Ascending aorta (tissue), 2 donors: ENCODE measurements at regions not wholly inside any gene's neighbourhood (a gene's known extent, or its start where the extent isn't known, plus 50 kb on each side); places are given as distances from the start of the nearest gene placed in this dataset.
"Not testable (repeated sequence)": the region's sequence is repeated elsewhere in the genome, so short reads cannot be mapped to it uniquely, and the experiment has no call there.

Experiments used
- DNase-seq, 2 donors: peaks; one replicate each; pipeline ENCODE4 v3.0.0-alpha.2; 2019; ENCODE audit warnings: low spot score in 2 of 2
- H3K27ac ChIP-seq, 2 donors: fragments of 200-600 bp; sonication (generic); one replicate each; pipeline ENCODE4 v1.5.1; 2016 to 2017; ENCODE audit warnings: mild to moderate bottlenecking in 1 of 2
- H3K27me3 ChIP-seq: fragments of 200-600 bp; sonication (generic); one replicate; pipeline ENCODE4 v1.5.1; 2017
- H3K36me3 ChIP-seq, 2 donors: fragments of 200-600 bp; sonication (generic); one replicate each; pipeline ENCODE4 v1.5.1; 2016
- H3K4me1 ChIP-seq, 2 donors: fragments of 200-600 bp; sonication (generic); one replicate each; pipeline ENCODE4 v1.5.1; 2016 to 2017; ENCODE audit warnings: mild to moderate bottlenecking in 1 of 2
- H3K4me3 ChIP-seq, 2 donors: fragments of 200-600 bp; sonication (generic); one replicate each; pipeline ENCODE4 v1.5.1; 2016 to 2017; ENCODE audit warnings: mild to moderate bottlenecking in 1 of 2
- H3K9me3 ChIP-seq, 2 donors: fragments of 200-600 bp; sonication (generic); one replicate each; pipeline ENCODE4 v1.5.1; 2016
- intact Hi-C: fragments of 100-400 bp; cut with DNase I; formaldehyde crosslinking; loops from one replicate; pipeline ENCODE4 v1.15.1; 2023
- TF ChIP-seq, protein P1 (sequence below), 3 experiments: fragments of 200-600 bp in 2 of 3; fragments of 450-650 bp in 1 of 3; sonication (generic) in 2 of 3; IDR thresholded peaks; one replicate each; pipeline ENCODE4 v1.5.1; 2016 to 2019; ENCODE audit warnings: antibody characterized with exemption in 3 of 3, mild to moderate bottlenecking in 1 of 3, moderate library complexity in 1 of 3

DNA sequence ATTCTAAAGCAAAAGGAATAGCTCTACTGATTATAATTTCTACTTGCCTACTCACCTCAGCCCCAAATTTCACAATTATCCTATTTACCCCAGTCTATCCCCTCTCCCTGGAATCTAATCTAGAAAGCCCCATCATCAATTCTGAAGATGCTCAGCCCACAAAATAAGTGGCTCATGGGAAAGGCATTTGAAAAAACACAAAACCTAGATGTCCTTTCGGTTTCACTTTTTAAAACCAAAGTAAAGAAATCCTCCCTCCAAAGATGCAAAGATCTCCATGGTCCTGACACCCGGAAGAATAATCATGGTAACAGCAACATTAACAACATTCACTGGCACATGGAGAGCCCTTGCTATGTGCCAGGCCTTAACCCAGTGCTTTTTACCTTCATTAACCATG, 224.8 kb downstream of the FGFR2 start:
- H3K9me3 ChIP-seq, result no peaks in the 10 kb centered on the region
- no peak for DNase-seq
- TF ChIP-seq, protein P1, sequence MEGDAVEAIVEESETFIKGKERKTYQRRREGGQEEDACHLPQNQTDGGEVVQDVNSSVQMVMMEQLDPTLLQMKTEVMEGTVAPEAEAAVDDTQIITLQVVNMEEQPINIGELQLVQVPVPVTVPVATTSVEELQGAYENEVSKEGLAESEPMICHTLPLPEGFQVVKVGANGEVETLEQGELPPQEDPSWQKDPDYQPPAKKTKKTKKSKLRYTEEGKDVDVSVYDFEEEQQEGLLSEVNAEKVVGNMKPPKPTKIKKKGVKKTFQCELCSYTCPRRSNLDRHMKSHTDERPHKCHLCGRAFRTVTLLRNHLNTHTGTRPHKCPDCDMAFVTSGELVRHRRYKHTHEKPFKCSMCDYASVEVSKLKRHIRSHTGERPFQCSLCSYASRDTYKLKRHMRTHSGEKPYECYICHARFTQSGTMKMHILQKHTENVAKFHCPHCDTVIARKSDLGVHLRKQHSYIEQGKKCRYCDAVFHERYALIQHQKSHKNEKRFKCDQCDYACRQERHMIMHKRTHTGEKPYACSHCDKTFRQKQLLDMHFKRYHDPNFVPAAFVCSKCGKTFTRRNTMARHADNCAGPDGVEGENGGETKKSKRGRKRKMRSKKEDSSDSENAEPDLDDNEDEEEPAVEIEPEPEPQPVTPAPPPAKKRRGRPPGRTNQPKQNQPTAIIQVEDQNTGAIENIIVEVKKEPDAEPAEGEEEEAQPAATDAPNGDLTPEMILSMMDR (IDR thresholded peaks at IDR 0.05), result no peak
- no peaks in the 10 kb centered on the region for H3K4me1 ChIP-seq
- H3K4me3 ChIP-seq, result no peak overlapping the region
- H3K27me3 ChIP-seq, result no peaks in the 10 kb centered on the region
- no peak overlapping the region for H3K27ac ChIP-seq
- H3K36me3 ChIP-seq, result no peaks in the 10 kb centered on the region
- intact Hi-C loops, result no loop called here

DNA sequence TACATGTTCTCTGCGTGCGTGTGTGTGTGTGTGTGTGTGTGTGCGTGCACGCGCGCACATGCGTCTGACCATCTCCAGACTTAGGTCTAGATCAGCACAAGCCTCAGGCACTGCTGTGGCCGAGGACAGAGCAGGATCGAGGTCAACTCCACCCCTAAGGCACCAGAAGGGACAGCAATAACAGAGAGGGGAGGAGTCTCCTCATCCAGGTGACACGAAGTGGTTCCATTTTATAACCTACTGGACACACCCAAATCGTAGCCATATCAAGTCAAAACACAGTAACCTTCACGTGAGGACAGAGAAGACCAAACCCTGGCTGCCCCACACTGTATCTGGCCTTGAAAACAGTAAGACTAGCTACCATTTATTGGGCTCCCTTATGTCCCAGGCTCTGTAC, 224.1 kb downstream of the FGFR2 start:
- H3K36me3 ChIP-seq, result no peaks in the 10 kb centered on the region
- H3K27me3 ChIP-seq, result no peaks in the 10 kb centered on the region
- DNase-seq, result no peak
- TF ChIP-seq, protein P1 (IDR thresholded peaks at IDR 0.05), result no peak
- H3K4me3 ChIP-seq, result no peak overlapping the region
- no peaks in the 10 kb centered on the region for H3K9me3 ChIP-seq
- H3K4me1 ChIP-seq, result no peaks in the 10 kb centered on the region
- no peak overlapping the region for H3K27ac ChIP-seq
- intact Hi-C loops, result no loop called here

DNA sequence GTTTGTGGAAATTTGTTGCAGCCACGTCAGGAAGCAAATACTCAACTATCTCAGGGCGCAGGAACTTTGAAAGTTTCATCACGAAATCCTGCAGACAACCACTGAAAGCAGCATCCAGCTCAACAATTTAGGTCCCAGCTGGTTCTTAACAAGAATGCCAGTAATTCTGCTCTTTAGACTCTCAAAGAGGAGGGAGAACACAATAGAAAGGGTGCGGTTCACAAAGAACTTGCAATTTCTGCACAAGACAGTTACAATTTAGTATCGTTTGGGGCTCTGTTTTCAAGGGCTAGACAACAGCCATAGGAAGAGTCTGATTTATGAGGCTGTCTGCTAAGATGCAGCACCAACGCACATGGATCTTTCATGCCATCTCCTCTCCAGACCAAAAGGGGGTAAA, 223.1 kb downstream of the FGFR2 start:
- TF ChIP-seq, protein P1 (IDR thresholded peaks at IDR 0.05), result no peak
- DNase-seq, result no peak
- H3K27ac ChIP-seq, result no peak overlapping the region
- no peak overlapping the region for H3K4me3 ChIP-seq
- no peaks in the 10 kb centered on the region for H3K4me1 ChIP-seq
- no peaks in the 10 kb centered on the region for H3K9me3 ChIP-seq
- no peaks in the 10 kb centered on the region for H3K36me3 ChIP-seq
- intact Hi-C loops, result no loop called here
- H3K27me3 ChIP-seq, result no peaks in the 10 kb centered on the region

DNA sequence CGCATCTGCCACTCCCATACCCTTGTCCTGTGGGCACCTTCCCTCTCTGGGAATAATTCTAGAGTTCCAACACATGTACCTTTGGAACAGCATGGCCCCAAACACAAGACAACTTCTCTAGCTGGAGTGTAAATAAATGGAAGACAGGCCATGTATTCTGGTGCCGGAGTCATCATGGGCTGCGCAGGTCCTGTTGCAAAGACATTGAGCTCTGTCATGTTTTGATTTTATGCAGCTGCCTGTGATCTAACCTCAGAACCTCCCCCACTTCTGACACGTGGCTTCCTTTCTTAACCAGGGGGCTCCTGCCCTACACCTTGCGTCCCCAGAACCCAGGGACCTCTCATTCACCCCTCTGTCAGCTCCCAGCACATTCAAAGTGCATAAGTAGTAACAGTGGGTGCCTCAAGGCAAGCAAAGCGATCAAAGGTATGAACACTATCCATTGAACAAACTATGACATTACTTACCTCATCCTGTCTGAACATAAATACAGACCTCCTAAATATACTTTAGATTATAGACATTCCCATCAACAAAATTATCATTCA, 219.9 kb downstream of the FGFR2 start:
- Histone ChIP-seq H3K4me3 (no peak overlapping the region), H3K27ac (no peak overlapping the region), H3K4me1 (no peaks in the 10 kb centered on the region), H3K9me3 (no peaks in the 10 kb centered on the region), H3K27me3 (no peaks in the 10 kb centered on the region), H3K36me3 (no peaks in the 10 kb centered on the region)
- TF ChIP-seq, protein P1 (IDR thresholded peaks at IDR 0.05), result no peak
- intact Hi-C loops, result no loop called here
- no peak for DNase-seq

DNA sequence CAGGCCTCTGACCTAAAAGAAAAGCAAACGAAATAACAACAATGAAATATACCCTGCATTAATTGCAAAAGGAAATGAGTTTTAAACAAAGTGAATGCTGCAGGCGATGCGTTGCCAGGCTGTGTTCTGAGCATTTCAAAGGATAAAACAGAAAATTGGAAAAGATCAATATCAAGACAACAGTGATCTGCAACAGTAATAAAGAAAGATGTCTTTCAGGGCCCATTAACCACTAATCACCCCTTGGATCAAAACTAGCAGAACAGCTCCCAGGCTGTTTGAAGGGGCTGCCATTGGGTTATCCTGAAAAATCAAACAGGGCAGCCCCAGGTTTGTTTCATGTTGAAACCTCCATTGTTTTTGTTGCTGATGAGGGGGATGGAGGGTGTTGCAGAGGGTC, 219.2 kb downstream of the FGFR2 start:
- TF ChIP-seq, protein P1 (IDR thresholded peaks at IDR 0.05), result no peak
- Histone ChIP-seq H3K9me3 (no peaks in the 10 kb centered on the region), H3K27ac (no peak overlapping the region), H3K27me3 (no peaks in the 10 kb centered on the region), H3K36me3 (no peaks in the 10 kb centered on the region), H3K4me3 (no peak overlapping the region), H3K4me1 (no peaks in the 10 kb centered on the region)
- no peak for DNase-seq
- intact Hi-C loops, result no loop called here

DNA sequence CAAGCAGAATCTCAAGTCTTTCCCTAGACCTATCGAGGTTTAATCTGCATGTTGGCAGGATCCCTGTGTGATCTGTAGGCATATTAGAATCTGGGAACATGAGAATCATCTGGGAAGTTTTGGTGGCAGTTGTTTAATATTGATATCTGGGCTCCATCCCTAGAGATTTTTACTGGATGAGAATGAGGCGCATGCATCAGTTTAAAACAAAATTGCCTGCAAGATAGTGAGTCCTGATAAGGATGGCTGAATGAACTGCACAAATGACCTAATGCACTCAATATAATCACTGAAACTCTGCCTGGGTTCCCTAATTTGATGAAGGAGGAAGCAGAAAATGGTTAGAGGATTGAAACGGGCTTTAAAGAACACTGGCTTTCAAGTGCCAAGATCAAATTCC, 218.0 kb downstream of the FGFR2 start:
- H3K27me3 ChIP-seq, result no peaks in the 10 kb centered on the region
- no peak overlapping the region for H3K4me3 ChIP-seq
- H3K27ac ChIP-seq, result no peak overlapping the region
- intact Hi-C loops, result no loop called here
- H3K36me3 ChIP-seq, result no peaks in the 10 kb centered on the region
- DNase-seq, result no peak
- TF ChIP-seq, protein P1 (IDR thresholded peaks at IDR 0.05), result no peak
- no peaks in the 10 kb centered on the region for H3K4me1 ChIP-seq
- H3K9me3 ChIP-seq, result no peaks in the 10 kb centered on the region

DNA sequence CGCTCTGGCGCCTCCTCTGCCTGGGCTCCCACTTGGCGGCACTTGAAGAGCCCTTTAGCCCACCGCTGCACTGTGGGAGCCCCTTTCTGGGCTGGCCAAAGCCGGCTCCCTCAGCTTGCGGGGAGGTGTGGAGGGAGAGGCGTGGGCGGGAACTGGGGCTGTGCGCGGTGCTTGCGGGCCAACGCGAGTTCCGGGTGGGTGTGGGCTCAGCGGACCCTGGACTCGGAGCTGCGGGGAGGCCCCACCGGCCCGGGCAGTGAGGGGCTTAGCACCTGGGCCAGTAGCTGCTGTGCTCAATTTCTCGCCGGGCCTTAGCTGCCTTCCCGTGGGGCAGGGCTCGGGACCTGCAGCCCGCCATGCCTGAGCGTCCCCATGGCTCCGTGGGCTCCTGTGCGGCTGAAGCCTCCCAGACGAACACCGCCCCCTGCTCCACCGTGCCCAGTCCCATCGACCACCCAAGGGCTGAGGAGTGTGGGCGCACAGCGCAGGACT, 216.2 kb downstream of the FGFR2 start:
- H3K9me3 ChIP-seq, H3K36me3 ChIP-seq, H3K4me1 ChIP-seq, DNase-seq, H3K27ac ChIP-seq, H3K27me3 ChIP-seq, intact Hi-C loops, H3K4me3 ChIP-seq: not testable (repeated sequence)
